Right atrium auricular region (tissue), 2 donors: ENCODE measurements at regions not wholly inside any gene's neighbourhood (a gene's known extent, or its start where the extent isn't known, plus 50 kb on each side); places are given as distances from the start of the nearest gene placed in this dataset.
"Not testable (repeated sequence)": the region's sequence is repeated elsewhere in the genome, so short reads cannot be mapped to it uniquely, and the experiment has no call there.

Source experiments
- DNase-seq: peaks from one replicate; pipeline ENCODE4 v3.0.0-alpha.2; 2019; ENCODE audit warnings: low spot score
- H3K27ac ChIP-seq, 2 donors: fragments of 200-600 bp; sonication (generic); 1 replicate in 1 of 2; 2 replicates in 1 of 2; pipeline ENCODE4 v1.5.1; 2016 to 2019
- H3K27me3 ChIP-seq, 2 donors: fragments of 200-600 bp; sonication (generic); one replicate each; pipeline versions ENCODE4 v1.5.1 to v1.6.0; 2017 to 2019
- H3K36me3 ChIP-seq: fragments of 200-600 bp; sonication (generic); one replicate; pipeline ENCODE4 v1.5.1; 2016
- H3K4me1 ChIP-seq, 2 donors: fragments of 200-600 bp; sonication (generic); one replicate each; pipeline versions ENCODE4 v1.5.1 to v1.6.0; 2017 to 2019
- H3K4me3 ChIP-seq, 2 donors: fragments of 200-600 bp; sonication (generic); 1 replicate in 1 of 2; 2 replicates in 1 of 2; pipeline ENCODE4 v1.5.1; 2017 to 2019; ENCODE audit warnings: mild to moderate bottlenecking in 1 of 2, moderate library complexity in 1 of 2
- H3K9me3 ChIP-seq, 2 donors: fragments of 200-600 bp; sonication (generic); one replicate each; pipeline ENCODE4 v1.5.1; 2019
- TF ChIP-seq, protein P1 (sequence below), 2 donors: fragments of 200-600 bp; sonication (generic); IDR thresholded peaks; one replicate each; pipeline ENCODE4 v1.5.1; 2019; ENCODE audit warnings: antibody characterized with exemption in 2 of 2

GRCh38 chr9:65459756-65460320 lies 174.8 kb upstream of the FOXD4L5 start:
- Histone ChIP-seq H3K9me3 (no peaks in the 10 kb centered on the region), H3K27ac (no peak overlapping the region), H3K4me1 (no peaks in the 10 kb centered on the region), H3K27me3 (no peaks in the 10 kb centered on the region), H3K36me3 (no peaks in the 10 kb centered on the region), H3K4me3 (no peak overlapping the region)
- no peak for DNase-seq
- TF ChIP-seq, protein P1, sequence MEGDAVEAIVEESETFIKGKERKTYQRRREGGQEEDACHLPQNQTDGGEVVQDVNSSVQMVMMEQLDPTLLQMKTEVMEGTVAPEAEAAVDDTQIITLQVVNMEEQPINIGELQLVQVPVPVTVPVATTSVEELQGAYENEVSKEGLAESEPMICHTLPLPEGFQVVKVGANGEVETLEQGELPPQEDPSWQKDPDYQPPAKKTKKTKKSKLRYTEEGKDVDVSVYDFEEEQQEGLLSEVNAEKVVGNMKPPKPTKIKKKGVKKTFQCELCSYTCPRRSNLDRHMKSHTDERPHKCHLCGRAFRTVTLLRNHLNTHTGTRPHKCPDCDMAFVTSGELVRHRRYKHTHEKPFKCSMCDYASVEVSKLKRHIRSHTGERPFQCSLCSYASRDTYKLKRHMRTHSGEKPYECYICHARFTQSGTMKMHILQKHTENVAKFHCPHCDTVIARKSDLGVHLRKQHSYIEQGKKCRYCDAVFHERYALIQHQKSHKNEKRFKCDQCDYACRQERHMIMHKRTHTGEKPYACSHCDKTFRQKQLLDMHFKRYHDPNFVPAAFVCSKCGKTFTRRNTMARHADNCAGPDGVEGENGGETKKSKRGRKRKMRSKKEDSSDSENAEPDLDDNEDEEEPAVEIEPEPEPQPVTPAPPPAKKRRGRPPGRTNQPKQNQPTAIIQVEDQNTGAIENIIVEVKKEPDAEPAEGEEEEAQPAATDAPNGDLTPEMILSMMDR (IDR thresholded peaks at IDR 0.05): no peak

DNA sequence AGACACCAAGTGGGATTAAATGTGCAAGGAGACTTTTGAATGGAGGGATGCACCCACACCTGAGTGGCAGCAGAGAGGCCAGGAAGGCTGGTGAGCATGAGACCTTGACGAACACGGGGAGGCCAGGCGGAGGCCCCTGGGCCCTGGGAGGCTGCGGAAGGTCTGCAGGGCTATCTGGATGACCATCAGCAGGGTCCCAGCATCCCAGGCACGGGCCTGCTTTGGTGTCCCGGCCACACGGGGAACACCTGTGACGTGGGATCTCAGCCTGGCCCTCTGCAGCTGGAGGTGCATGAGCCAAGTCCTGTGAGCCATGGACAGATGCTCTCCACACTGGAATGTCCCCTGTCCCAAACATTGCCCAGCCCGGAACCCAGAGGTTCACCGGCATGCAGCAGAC lies 174.0 kb upstream of the FOXD4L5 start:
- Histone ChIP-seq H3K27me3 (no peaks in the 10 kb centered on the region), H3K27ac (no peak overlapping the region), H3K4me3 (no peak overlapping the region), H3K9me3 (no peaks in the 10 kb centered on the region), H3K4me1 (no peaks in the 10 kb centered on the region), H3K36me3 (no peaks in the 10 kb centered on the region)
- DNase-seq: no peak
- TF ChIP-seq, protein P1 (IDR thresholded peaks at IDR 0.05): no peak

- Histone ChIP-seq H3K36me3 (no peaks in the 10 kb centered on the region), H3K4me3 (no peak overlapping the region), H3K27me3 (no peaks in the 10 kb centered on the region), H3K4me1 (no peaks in the 10 kb centered on the region), H3K27ac (no peak overlapping the region), H3K9me3 (no peaks in the 10 kb centered on the region)
- no peak for DNase-seq
- TF ChIP-seq, protein P1 (IDR thresholded peaks at IDR 0.05): no peak
These were observed 173.5 kb upstream of the FOXD4L5 start for GRCh38 chr9:65458465-65458864.

GRCh38 chr9:65456991-65457390 lies 172.0 kb upstream of the FOXD4L5 start:
- not testable (repeated sequence) for DNase-seq, H3K4me1 ChIP-seq, H3K36me3 ChIP-seq, H3K9me3 ChIP-seq, H3K27me3 ChIP-seq, H3K4me3 ChIP-seq, H3K27ac ChIP-seq

- not testable (repeated sequence) for H3K4me3 ChIP-seq, H3K27me3 ChIP-seq, H3K36me3 ChIP-seq, H3K4me1 ChIP-seq, H3K9me3 ChIP-seq, DNase-seq, H3K27ac ChIP-seq
These were observed 171.0 kb upstream of the FOXD4L5 start for GRCh38 chr9:65455751-65456647.

DNA sequence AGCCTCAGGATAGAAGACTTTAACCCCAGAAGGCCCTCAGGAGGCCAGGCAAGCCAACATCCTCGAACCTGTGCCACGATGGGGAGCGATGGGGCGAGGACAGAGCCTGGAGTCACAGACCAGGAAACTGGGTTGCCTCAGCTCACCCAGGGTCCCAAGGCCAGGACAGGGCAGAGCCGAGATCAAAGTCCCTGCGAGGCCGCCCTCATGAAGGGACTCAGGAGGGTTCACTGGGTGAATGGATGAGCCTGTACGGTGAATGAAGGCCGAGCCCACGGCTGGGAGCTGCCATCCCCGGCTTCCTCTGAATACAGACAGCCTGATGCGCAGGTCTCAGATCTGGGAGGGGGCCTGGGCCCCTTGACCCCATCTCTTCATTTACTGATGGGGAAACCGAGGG lies 170.1 kb upstream of the FOXD4L5 start:
- not testable (repeated sequence) for DNase-seq

GRCh38 chr9:65454666-65455065 lies 169.7 kb upstream of the FOXD4L5 start:
- not testable (repeated sequence) for H3K4me3 ChIP-seq, H3K4me1 ChIP-seq, DNase-seq, H3K9me3 ChIP-seq, H3K36me3 ChIP-seq, H3K27me3 ChIP-seq, H3K27ac ChIP-seq

More for the DNA sequence above, 170.1 kb upstream of the FOXD4L5 start:
- H3K27me3 ChIP-seq, H3K36me3 ChIP-seq, H3K27ac ChIP-seq, H3K4me3 ChIP-seq, H3K4me1 ChIP-seq, H3K9me3 ChIP-seq: not testable (repeated sequence)

DNA sequence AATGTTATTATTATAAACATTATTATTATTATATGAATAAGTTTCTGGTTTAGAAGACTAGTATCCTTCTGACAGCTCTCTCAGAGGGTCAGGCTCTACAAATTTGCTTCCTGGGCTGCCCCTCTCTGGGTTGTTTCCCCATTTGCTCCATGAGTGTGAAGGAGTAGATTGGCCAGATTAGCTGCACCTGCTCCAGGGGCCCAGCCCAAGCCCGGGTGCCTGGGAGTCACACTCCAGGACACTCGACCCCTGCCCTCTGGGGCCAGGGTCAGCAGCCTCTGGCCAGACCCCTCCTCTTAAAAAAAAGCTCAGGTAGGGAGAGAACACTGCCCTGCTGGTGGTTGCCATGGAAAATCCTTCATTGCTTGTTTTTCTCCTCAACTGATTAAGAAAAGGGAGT lies 169.0 kb upstream of the FOXD4L5 start:
- not testable (repeated sequence) for H3K4me3 ChIP-seq, H3K4me1 ChIP-seq, H3K9me3 ChIP-seq, H3K27me3 ChIP-seq, H3K36me3 ChIP-seq, DNase-seq, H3K27ac ChIP-seq

DNA sequence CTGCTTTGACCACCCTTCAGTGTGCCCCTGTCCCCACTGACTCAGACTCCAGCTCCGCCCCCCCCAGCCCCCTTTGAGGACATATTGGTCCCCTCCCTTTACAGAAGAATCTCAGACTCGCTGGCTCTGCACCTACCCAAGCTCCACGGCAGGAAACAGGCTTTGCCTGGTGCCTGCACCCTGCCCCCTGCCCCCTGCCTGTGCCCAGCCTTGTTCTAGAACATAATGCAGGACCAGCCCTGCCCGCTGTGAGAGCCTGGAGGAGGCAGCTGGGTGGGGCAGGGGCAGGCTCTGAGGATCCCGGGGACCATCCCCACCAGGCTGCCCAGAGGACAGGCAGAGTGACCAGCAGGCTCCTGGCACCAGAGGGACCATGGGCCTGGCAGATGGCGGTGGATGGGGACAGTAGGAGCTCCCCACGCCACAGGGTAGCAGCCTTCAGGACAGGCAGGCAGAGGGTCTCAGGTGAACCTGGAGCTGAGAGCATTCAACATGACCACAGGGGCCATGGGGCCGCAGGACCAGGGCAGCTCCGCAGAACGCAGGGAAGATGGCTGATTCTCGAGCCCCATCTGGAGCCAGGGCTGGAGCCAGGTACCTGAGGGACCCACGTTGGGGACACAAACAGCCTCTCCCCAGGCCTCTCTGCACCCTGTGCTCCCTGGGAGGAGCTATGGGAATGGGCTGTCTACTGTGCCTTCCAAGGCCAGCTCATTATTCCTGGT lies 165.0 kb upstream of the FOXD4L5 start:
- not testable (repeated sequence) for H3K27ac ChIP-seq, DNase-seq

More for the DNA sequence above, 165.0 kb upstream of the FOXD4L5 start:
- not testable (repeated sequence) for H3K9me3 ChIP-seq, H3K36me3 ChIP-seq, H3K4me3 ChIP-seq, H3K4me1 ChIP-seq, H3K27me3 ChIP-seq
